ENCODE measurements at regions not wholly inside any gene's neighbourhood (a gene's known extent, or its start where the extent isn't known, plus 50 kb on each side); places are given as distances from the start of the nearest gene placed in this dataset.

DNA sequence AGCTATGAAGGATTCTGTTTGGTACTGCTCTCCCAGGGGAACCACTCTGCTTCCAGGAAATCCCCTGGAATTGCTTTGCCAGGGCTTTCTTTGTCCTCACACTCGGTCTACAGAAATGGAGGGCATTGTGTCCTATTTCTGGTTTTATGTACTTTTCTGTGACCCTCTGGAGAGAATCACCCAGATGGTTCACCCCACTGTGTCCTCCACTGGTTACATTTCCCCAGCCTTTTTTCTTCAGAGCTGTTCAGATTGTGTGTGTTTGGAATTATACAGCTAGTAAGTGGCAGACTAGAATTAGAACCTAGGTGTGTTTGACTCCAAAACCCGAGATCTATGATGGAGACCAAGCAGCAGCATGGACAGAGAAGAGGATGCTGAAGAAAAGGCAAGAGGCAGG lies 80.8 kb downstream of the CD164 start:
- Histone ChIP-seq H3K4me3 (ENCODE audit: low read length) (no peak overlapping the region), H3K27me3 (ENCODE audit: control insufficient read depth, insufficient read depth, low read length) (no peaks in the 10 kb centered on the region), H3K9me3 (ENCODE audit: control insufficient read depth, low read length) (no peaks in the 10 kb centered on the region), H3K9ac (ENCODE audit: low read length) (no peak overlapping the region), H3K36me3 (ENCODE audit: control insufficient read depth, insufficient read depth, low read length) (no peaks in the 10 kb centered on the region), H3K4me1 (ENCODE audit: control insufficient read depth, insufficient read depth, low read length) (peaks cover 42% of the 10 kb centered on the region)

GRCh38 chr6:109300874-109301273 lies 81.4 kb downstream of the CD164 start:
- Histone ChIP-seq H3K9me3 (ENCODE audit: control insufficient read depth, low read length) (no peaks in the 10 kb centered on the region), H3K36me3 (ENCODE audit: control insufficient read depth, insufficient read depth, low read length) (no peaks in the 10 kb centered on the region), H3K9ac (ENCODE audit: low read length) (no peak overlapping the region), H3K4me3 (ENCODE audit: low read length) (no peak overlapping the region), H3K4me1 (ENCODE audit: control insufficient read depth, insufficient read depth, low read length) (peaks cover 48% of the 10 kb centered on the region), H3K27me3 (ENCODE audit: control insufficient read depth, insufficient read depth, low read length) (no peaks in the 10 kb centered on the region)

GRCh38 chr6:109299776-109300564 lies 82.3 kb downstream of the CD164 start:
- H3K9me3 ChIP-seq (ENCODE audit: control insufficient read depth, low read length) = no peaks in the 10 kb centered on the region
- no peak overlapping the region for H3K4me3 ChIP-seq (ENCODE audit: low read length)
- H3K4me1 ChIP-seq (ENCODE audit: control insufficient read depth, insufficient read depth, low read length) = peaks cover 56% of the 10 kb centered on the region
- no peaks in the 10 kb centered on the region for H3K27me3 ChIP-seq (ENCODE audit: control insufficient read depth, insufficient read depth, low read length)
- no peaks in the 10 kb centered on the region for H3K36me3 ChIP-seq (ENCODE audit: control insufficient read depth, insufficient read depth, low read length)
- no peak overlapping the region for H3K9ac ChIP-seq (ENCODE audit: low read length)

GRCh38 chr6:109299265-109299607 lies 83.0 kb downstream of the CD164 start:
- Histone ChIP-seq H3K4me3 (ENCODE audit: low read length) (no peak overlapping the region), H3K4me1 (ENCODE audit: control insufficient read depth, insufficient read depth, low read length) (peaks cover 54% of the 10 kb centered on the region), H3K9ac (ENCODE audit: low read length) (no peak overlapping the region), H3K36me3 (ENCODE audit: control insufficient read depth, insufficient read depth, low read length) (no peaks in the 10 kb centered on the region), H3K27me3 (ENCODE audit: control insufficient read depth, insufficient read depth, low read length) (no peaks in the 10 kb centered on the region), H3K9me3 (ENCODE audit: control insufficient read depth, low read length) (no peaks in the 10 kb centered on the region)

DNA sequence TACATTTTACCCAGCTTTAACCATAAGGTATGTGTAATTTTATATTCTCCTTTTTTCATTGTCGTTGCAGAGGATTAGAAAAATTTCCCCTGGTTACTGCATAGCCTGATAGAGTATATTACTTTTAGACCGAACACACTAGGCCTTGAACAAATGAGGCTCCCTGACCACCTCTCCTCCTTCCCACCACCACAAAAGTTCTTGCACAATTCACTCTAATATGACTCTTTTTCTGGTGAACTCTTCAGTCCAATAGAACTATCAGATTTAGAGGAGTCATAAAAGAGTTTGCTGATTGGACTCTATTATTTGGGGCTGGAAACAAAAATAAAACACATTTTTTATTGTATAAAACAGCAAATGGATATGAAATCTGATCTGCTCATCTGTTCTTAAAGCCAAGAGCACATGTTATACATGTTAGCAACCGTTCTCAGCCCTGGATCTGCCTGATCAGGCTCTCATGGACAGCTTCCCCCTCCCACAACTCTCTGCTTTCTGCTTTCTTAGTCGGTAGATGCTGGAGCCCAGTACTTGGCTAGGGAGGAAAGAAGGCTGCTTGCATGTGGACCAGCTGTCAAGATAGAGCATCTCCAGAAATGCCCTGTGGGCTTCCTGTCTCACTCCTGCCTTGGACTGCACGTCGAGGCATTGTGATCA lies 83.5 kb downstream of the CD164 start:
- peaks cover 55% of the 10 kb centered on the region for H3K4me1 ChIP-seq (ENCODE audit: control insufficient read depth, insufficient read depth, low read length)
- no peaks in the 10 kb centered on the region for H3K27me3 ChIP-seq (ENCODE audit: control insufficient read depth, insufficient read depth, low read length)
- H3K36me3 ChIP-seq (ENCODE audit: control insufficient read depth, insufficient read depth, low read length) = no peaks in the 10 kb centered on the region
- no peak overlapping the region for H3K4me3 ChIP-seq (ENCODE audit: low read length)
- H3K9me3 ChIP-seq (ENCODE audit: control insufficient read depth, low read length) = no peaks in the 10 kb centered on the region
- H3K9ac ChIP-seq (ENCODE audit: low read length) = no peak overlapping the region

DNA sequence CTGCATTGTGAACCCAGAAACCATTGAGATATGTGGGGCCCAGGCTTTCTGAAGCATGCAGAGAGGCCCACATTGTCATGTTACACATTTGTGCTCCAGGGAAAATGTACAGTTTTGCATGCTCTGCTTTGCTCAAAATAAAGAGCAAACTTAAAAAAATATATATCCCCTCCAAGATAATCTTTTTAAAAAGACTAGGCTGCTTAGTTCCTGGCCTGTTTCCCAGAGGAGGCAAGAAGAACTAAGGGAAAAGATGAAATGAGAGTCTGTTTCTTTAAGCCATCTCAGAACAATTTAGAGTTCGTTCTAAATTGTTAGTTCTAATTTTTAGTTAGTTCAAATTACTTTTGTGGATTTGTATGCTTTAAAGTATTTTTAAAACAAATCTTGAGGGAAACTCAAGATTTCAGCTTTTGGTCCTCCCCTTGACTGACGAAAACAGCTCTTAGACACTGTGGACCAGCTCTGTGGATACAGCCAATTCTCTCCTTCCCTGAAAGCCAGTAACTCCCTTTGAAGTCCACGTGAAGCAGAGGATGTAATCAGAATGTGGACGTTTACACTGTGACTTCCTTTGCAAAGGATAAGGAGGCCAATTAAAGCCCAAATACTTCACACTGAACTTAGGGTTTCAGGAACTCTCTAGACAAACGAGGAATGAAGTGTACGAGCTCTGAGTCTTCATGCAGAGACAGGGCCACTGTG lies 84.7 kb downstream of the CD164 start:
- H3K9ac ChIP-seq (ENCODE audit: low read length) = no peak overlapping the region
- H3K4me3 ChIP-seq (ENCODE audit: low read length) = no peak overlapping the region
- no peaks in the 10 kb centered on the region for H3K27me3 ChIP-seq (ENCODE audit: control insufficient read depth, insufficient read depth, low read length)
- H3K36me3 ChIP-seq (ENCODE audit: control insufficient read depth, insufficient read depth, low read length) = no peaks in the 10 kb centered on the region
- no peaks in the 10 kb centered on the region for H3K9me3 ChIP-seq (ENCODE audit: control insufficient read depth, low read length)
- peaks cover 58% of the 10 kb centered on the region for H3K4me1 ChIP-seq (ENCODE audit: control insufficient read depth, insufficient read depth, low read length)

- Histone ChIP-seq H3K36me3 (ENCODE audit: control insufficient read depth, insufficient read depth, low read length) (no peaks in the 10 kb centered on the region), H3K9me3 (ENCODE audit: control insufficient read depth, low read length) (no peaks in the 10 kb centered on the region), H3K27me3 (ENCODE audit: control insufficient read depth, insufficient read depth, low read length) (no peaks in the 10 kb centered on the region), H3K4me3 (ENCODE audit: low read length) (no peak overlapping the region), H3K4me1 (ENCODE audit: control insufficient read depth, insufficient read depth, low read length) (peaks cover 64% of the 10 kb centered on the region), H3K9ac (ENCODE audit: low read length) (no peak overlapping the region)
Measured at GRCh38 chr6:109296971-109297372, 85.3 kb downstream of the CD164 start.

GRCh38 chr6:109296452-109296851 lies 85.8 kb downstream of the CD164 start:
- Histone ChIP-seq H3K4me1 (ENCODE audit: control insufficient read depth, insufficient read depth, low read length) (peaks cover 67% of the 10 kb centered on the region), H3K9me3 (ENCODE audit: control insufficient read depth, low read length) (no peaks in the 10 kb centered on the region), H3K27me3 (ENCODE audit: control insufficient read depth, insufficient read depth, low read length) (no peaks in the 10 kb centered on the region), H3K36me3 (ENCODE audit: control insufficient read depth, insufficient read depth, low read length) (no peaks in the 10 kb centered on the region), H3K9ac (ENCODE audit: low read length) (no peak overlapping the region), H3K4me3 (ENCODE audit: low read length) (no peak overlapping the region)

DNA sequence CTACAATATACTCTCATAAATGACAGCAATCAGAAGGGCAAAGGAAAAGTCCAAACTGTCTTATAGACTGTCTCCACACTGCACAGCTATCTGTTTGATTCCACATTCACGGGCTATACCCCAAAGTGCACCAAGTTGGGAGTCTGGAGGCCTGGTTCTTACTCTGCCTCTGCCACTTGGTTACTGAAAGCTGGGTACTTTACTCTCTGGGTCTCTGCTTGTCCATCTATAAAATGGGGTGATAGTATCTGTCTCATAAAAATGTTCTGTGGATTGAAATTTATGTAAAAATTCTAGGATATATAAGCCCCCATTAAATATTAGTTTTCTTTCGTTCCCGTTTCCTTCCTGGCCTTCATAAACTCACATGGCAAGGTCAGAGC lies 86.5 kb downstream of the CD164 start:
- Histone ChIP-seq H3K27me3 (ENCODE audit: control insufficient read depth, insufficient read depth, low read length) (no peaks in the 10 kb centered on the region), H3K4me3 (ENCODE audit: low read length) (no peak overlapping the region), H3K9me3 (ENCODE audit: control insufficient read depth, low read length) (no peaks in the 10 kb centered on the region), H3K4me1 (ENCODE audit: control insufficient read depth, insufficient read depth, low read length) (peaks cover 62% of the 10 kb centered on the region), H3K9ac (ENCODE audit: low read length) (peak overlapping the region; percentile 10), H3K36me3 (ENCODE audit: control insufficient read depth, insufficient read depth, low read length) (no peaks in the 10 kb centered on the region)

DNA sequence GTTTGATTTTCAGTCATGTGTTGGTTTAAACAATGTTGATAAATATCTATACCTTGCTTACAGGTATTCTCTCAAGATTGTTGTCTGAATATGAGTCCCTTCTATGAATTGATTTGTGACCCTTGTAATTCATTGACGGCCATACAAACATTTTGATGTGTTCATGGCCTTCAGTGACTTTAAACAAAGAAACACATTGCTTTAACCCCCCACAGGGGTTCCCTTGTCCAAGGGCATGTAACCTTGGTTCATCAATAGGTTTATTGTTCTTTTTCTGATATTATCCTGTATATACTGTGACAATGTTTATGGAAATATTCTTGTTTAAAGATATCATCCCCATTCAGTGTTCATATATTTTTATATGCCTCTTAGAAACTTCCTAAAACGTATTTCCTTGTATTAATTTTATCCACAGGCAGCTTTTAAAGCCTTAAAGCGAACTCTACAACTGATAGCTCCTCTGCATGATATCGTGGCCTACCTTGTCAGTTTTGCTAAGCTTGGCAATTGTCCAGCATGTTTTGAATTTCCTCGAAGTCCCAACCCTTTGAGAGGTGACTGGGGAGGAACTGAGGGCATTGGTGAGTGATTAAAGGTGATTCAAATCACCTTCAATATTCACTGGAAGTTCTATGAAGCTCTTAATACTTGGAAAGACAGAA lies 87.0 kb downstream of the CD164 start:
- H3K9me3 ChIP-seq (ENCODE audit: control insufficient read depth, low read length) = no peaks in the 10 kb centered on the region
- no peaks in the 10 kb centered on the region for H3K27me3 ChIP-seq (ENCODE audit: control insufficient read depth, insufficient read depth, low read length)
- H3K4me1 ChIP-seq (ENCODE audit: control insufficient read depth, insufficient read depth, low read length) = peaks cover 61% of the 10 kb centered on the region
- no peak overlapping the region for H3K4me3 ChIP-seq (ENCODE audit: low read length)
- peak overlapping the region; percentile 10 for H3K9ac ChIP-seq (ENCODE audit: low read length)
- no peaks in the 10 kb centered on the region for H3K36me3 ChIP-seq (ENCODE audit: control insufficient read depth, insufficient read depth, low read length)

- Histone ChIP-seq H3K9me3 (ENCODE audit: control insufficient read depth, low read length) (no peaks in the 10 kb centered on the region), H3K36me3 (ENCODE audit: control insufficient read depth, insufficient read depth, low read length) (no peaks in the 10 kb centered on the region), H3K27me3 (ENCODE audit: control insufficient read depth, insufficient read depth, low read length) (no peaks in the 10 kb centered on the region), H3K4me1 (ENCODE audit: control insufficient read depth, insufficient read depth, low read length) (peaks cover 61% of the 10 kb centered on the region), H3K9ac (ENCODE audit: low read length) (no peak overlapping the region), H3K4me3 (ENCODE audit: low read length) (no peak overlapping the region)
Measured at GRCh38 chr6:109292983-109293586, 89.2 kb downstream of the CD164 start.
